Adrenal gland (tissue), 9 donors: ENCODE measurements at regions not wholly inside any gene's neighbourhood (a gene's known extent, or its start where the extent isn't known, plus 50 kb on each side); places are given as distances from the start of the nearest gene placed in this dataset.
A peak's percentile ranks its signal among the peaks of the same experiment; 100 is the strongest.

ENCODE experiments used
- DNase-seq, 7 donors: peaks; one replicate each; pipeline ENCODE4 v3.0.0-alpha.2; 2019 to 2020
- H3K27ac ChIP-seq, 5 donors: fragments of 200-600 bp; sonication (generic) in 4 of 5; 1 replicate in 3 of 5; 2 replicates in 2 of 5; pipeline versions ENCODE4 v1.5.1 to v1.8.0; 2016 to 2020; ENCODE audit warnings: mild to moderate bottlenecking in 1 of 5
- H3K27me3 ChIP-seq: fragments of 200-600 bp; 2 replicates; pipeline ENCODE4 v1.8.0; 2021
- H3K36me3 ChIP-seq, 2 donors: fragments of 200-600 bp; replicated peaks in 1 of 2; 1 replicate in 1 of 2; 2 replicates in 1 of 2; pipeline versions ENCODE4 v1.5.1 to v1.8.0; 2018 to 2022
- H3K4me1 ChIP-seq, 2 donors: fragments of 200-600 bp; replicated peaks in 1 of 2; 1 replicate in 1 of 2; 2 replicates in 1 of 2; pipeline versions ENCODE4 v1.5.1 to v1.8.0; 2018 to 2021
- H3K4me3 ChIP-seq, 4 donors: fragments of 200-600 bp; sonication (generic) in 3 of 4; one replicate each; pipeline ENCODE4 v1.5.1; 2016 to 2018
- H3K9me3 ChIP-seq, 3 donors: fragments of 200-600 bp; sonication (generic) in 1 of 3; replicated peaks in 1 of 3; 1 replicate in 2 of 3; 2 replicates in 1 of 3; pipeline versions ENCODE4 v1.5.1 to v1.8.0; 2016 to 2021
- POLR2A ChIP-seq, 2 donors: fragments of 450-650 bp; IDR thresholded peaks; one replicate each; pipeline ENCODE4 v1.6.1; 2017; ENCODE audit warnings: antibody characterized with exemption in 2 of 2, mild to moderate bottlenecking in 2 of 2, moderate library complexity in 1 of 2
- WGBS, 4 donors: extraction: QIAGEN DNeasy Blood & Tissue Kit in 2 of 4; methylation state at CpG; one replicate each; pipeline versions ENCODE4 v1.1.5 to v1.1.7; 2013 to 2017; 5-methylcytosine and 5-hydroxymethylcytosine counted together
- intact Hi-C, 2 donors: fragments of 100-400 bp; cut with DNase I; formaldehyde crosslinking; loops; one replicate each; pipeline versions ENCODE4 v1.14.1 to v1.15.0; 2022 to 2023
- TF ChIP-seq, protein P1 (sequence below), 6 experiments: fragments of 450-650 bp in 4 of 6; fragments of 200-600 bp in 2 of 6; sonication (generic) in 1 of 6; IDR thresholded peaks; 1 replicate in 5 of 6; 2 replicates in 1 of 6; pipeline versions ENCODE4 v1.5.1 to v1.8.0; 2016 to 2021; ENCODE audit warnings: antibody characterized with exemption in 6 of 6, mild to moderate bottlenecking in 2 of 6, moderate library complexity in 1 of 6
- donor health status: healthy with polysubstance abuse.
- donor health status: Bipolar disorder and iron deficiency.
- donor health status: DM: yes; HTN: yes; CAD: no.
- donor health status: DM: no; HTN: no; CAD: no.
- donor health status: DM: no; HTN: no; CAD: no.

DNA sequence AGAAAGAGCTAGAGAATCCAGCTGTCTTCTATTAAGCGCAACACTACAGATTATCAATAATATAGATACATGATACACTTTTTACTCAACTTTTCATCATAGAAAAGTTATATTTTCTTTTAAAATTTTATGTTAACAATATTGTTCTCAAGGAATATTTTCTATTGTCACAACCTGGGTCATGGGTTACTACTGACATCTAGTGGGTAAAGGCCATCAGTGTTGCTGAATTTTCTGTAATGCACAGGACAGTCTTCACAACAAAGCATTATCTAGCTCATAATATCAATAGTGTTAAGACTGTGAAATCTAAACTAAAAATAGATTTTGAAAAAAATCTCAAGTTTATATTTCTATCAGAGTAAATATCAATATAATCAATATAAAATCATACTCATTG is 209.8 kb downstream of the ZNF33B start:
- intact Hi-C loops = no loop called here
- WGBS, 4 donors = 62 to 82% (median 72%) methylated on average over 1 of the region's 1 CpG

DNA sequence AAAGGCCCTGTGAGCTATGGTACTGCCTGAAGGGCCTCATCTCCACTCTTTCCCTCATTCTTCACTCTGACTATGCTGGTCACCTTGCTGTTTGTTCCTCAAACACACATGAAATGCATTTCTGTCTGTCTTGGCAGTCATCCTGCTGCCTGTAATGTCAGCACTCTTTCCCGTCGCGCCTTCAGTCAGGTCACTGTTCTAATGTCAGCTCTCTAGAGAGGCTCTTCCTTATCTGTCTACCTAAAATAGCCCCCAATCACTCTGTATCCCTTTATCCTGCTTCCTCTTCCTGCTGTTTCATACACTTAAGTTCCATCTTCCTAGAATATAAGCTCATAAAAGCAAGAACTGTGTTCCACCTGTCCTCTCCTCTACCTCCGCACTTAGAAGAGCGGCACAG is 215.5 kb downstream of the ZNF33B start:
- no peaks in the 10 kb centered on the region for H3K4me1 ChIP-seq
- intact Hi-C loops = no loop called here
- no peak for DNase-seq
- H3K4me3 ChIP-seq = no peak overlapping the region
- WGBS, 4 donors = 86 to 88% (median 88%) methylated on average over 5 of the region's 5 CpGs
- H3K27me3 ChIP-seq = no peaks in the 10 kb centered on the region
- no peak overlapping the region for H3K27ac ChIP-seq
- H3K9me3 ChIP-seq = no peaks in the 10 kb centered on the region
- TF ChIP-seq POLR2A (IDR thresholded peaks at IDR 0.05) = no peak
- TF ChIP-seq, protein P1, sequence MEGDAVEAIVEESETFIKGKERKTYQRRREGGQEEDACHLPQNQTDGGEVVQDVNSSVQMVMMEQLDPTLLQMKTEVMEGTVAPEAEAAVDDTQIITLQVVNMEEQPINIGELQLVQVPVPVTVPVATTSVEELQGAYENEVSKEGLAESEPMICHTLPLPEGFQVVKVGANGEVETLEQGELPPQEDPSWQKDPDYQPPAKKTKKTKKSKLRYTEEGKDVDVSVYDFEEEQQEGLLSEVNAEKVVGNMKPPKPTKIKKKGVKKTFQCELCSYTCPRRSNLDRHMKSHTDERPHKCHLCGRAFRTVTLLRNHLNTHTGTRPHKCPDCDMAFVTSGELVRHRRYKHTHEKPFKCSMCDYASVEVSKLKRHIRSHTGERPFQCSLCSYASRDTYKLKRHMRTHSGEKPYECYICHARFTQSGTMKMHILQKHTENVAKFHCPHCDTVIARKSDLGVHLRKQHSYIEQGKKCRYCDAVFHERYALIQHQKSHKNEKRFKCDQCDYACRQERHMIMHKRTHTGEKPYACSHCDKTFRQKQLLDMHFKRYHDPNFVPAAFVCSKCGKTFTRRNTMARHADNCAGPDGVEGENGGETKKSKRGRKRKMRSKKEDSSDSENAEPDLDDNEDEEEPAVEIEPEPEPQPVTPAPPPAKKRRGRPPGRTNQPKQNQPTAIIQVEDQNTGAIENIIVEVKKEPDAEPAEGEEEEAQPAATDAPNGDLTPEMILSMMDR (IDR thresholded peaks at IDR 0.05) = no peak
- H3K36me3 ChIP-seq = no peaks in the 10 kb centered on the region

More for the DNA sequence above, 209.8 kb downstream of the ZNF33B start:
- no peak overlapping the region for H3K27ac ChIP-seq
- no peak for TF ChIP-seq POLR2A (IDR thresholded peaks at IDR 0.05)
- TF ChIP-seq, protein P1 (IDR thresholded peaks at IDR 0.05) = peak in 5 of 6 experiments; percentile 5 to 44 (median 21)
- H3K4me1 ChIP-seq = no peaks in the 10 kb centered on the region
- H3K9me3 ChIP-seq = no peaks in the 10 kb centered on the region
- H3K4me3 ChIP-seq = no peak overlapping the region
- DNase-seq = no peak
- H3K36me3 ChIP-seq = no peaks in the 10 kb centered on the region
- no peaks in the 10 kb centered on the region for H3K27me3 ChIP-seq

DNA sequence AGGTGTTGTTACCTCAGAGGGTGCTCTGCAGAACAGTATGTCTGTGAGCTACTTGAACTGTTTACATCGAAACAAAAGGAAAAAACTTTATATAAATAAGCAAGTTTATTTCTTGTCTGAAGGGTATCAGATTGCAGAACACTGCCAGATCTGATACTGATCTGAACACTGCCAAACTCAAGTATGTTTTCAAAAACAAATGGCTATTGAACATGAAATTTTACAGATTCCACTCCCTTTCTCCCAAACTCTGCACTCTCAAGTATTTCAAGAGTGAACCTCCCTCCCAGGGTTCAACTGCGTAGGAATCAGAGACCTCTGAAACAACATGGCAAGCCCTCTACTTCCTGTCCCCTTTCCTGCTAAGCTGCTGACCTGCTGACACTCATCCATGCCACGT is 216.6 kb downstream of the ZNF33B start:
- TF ChIP-seq, protein P1 (IDR thresholded peaks at IDR 0.05) = no peak
- intact Hi-C loops = no loop called here
- WGBS, 4 donors = 46 to 57% (median 51%) methylated on average over 3 of the region's 3 CpGs

DNA sequence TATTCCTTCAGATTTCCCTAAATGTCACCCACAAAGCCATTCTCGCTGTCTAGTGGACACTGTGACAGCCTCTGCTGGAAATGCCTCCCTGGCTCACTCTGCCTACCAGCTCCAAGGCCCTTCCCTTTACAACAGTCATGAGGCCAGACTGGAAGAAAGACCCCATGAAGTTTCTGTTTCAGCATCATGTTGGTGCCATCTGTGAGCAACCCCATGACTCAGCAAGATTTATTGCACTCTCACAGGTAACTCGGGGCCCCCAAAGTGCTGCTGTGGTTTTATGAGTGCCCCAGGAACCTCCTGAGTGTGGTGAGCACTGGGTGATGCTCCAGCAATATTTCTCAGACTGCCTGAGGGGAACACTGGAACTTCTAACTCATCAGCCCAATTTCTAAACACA is 218.6 kb downstream of the ZNF33B start:
- H3K27ac ChIP-seq = no peak overlapping the region
- no peaks in the 10 kb centered on the region for H3K27me3 ChIP-seq
- DNase-seq = no peak
- no peak overlapping the region for H3K4me3 ChIP-seq
- no peak for TF ChIP-seq POLR2A (IDR thresholded peaks at IDR 0.05)
- TF ChIP-seq, protein P1 (IDR thresholded peaks at IDR 0.05) = no peak
- 35 to 51% (median 42%) methylated on average over 2 of the region's 2 CpGs for WGBS, 4 donors
- H3K36me3 ChIP-seq = no peaks in the 10 kb centered on the region
- no peaks in the 10 kb centered on the region for H3K9me3 ChIP-seq
- H3K4me1 ChIP-seq = no peaks in the 10 kb centered on the region
- intact Hi-C loops = no loop called here

More for the DNA sequence above, 216.6 kb downstream of the ZNF33B start:
- no peak for DNase-seq
- Histone ChIP-seq H3K36me3 (no peaks in the 10 kb centered on the region), H3K4me1 (no peaks in the 10 kb centered on the region), H3K27ac (no peak overlapping the region), H3K27me3 (no peaks in the 10 kb centered on the region), H3K4me3 (no peak overlapping the region), H3K9me3 (no peaks in the 10 kb centered on the region)
